Upper lobe of left lung (tissue), 6 donors: ENCODE measurements at regions not wholly inside any gene's neighbourhood (a gene's known extent, or its start where the extent isn't known, plus 50 kb on each side); places are given as distances from the start of the nearest gene placed in this dataset.

Experiments
- ATAC-seq, 2 donors: fragments of 200-7000 bp; cut with Tn5 transposase; one replicate each; pipeline ENCODE4 v1.9.1; 2022; ENCODE audit warnings: mild to moderate bottlenecking in 2 of 2, moderate library complexity in 2 of 2; ENCODE audit not compliant: low FRiP score in 2 of 2
- DNase-seq, 2 donors: peaks; one replicate each; pipeline ENCODE4 v3.0.0-alpha.2; 2019 to 2020
- H3K27ac ChIP-seq, 4 donors: fragments of 200-600 bp; sonication (generic); one replicate each; pipeline ENCODE4 v1.5.1; 2016 to 2019
- H3K27me3 ChIP-seq, 4 donors: fragments of 200-600 bp; sonication (generic); one replicate each; pipeline ENCODE4 v1.5.1; 2017 to 2019
- H3K36me3 ChIP-seq, 4 donors: fragments of 200-600 bp; sonication (generic); one replicate each; pipeline ENCODE4 v1.5.1; 2016 to 2019
- H3K4me1 ChIP-seq, 4 donors: fragments of 200-600 bp; sonication (generic); one replicate each; pipeline ENCODE4 v1.5.1; 2018 to 2019
- H3K4me3 ChIP-seq, 4 donors: fragments of 200-600 bp; sonication (generic); one replicate each; pipeline ENCODE4 v1.5.1; 2017 to 2019; ENCODE audit warnings: mild to moderate bottlenecking in 2 of 4, moderate library complexity in 1 of 4
- H3K9me3 ChIP-seq, 4 donors: fragments of 200-600 bp; sonication (generic); one replicate each; pipeline ENCODE4 v1.5.1; 2018 to 2019
- EP300 ChIP-seq, 4 donors: sonication (generic); formaldehyde crosslinking; IDR thresholded peaks; one replicate each; pipeline ENCODE4 v1.5.1; 2017; ENCODE audit warnings: antibody characterized with exemption in 4 of 4, control low read depth in 2 of 4
- POLR2A ChIP-seq, 4 donors: fragments of 450-650 bp; IDR thresholded peaks; one replicate each; pipeline ENCODE4 v1.5.1; 2016 to 2017; ENCODE audit warnings: antibody characterized with exemption in 4 of 4, mild to moderate bottlenecking in 2 of 4
- POLR2AphosphoS5 ChIP-seq, 2 donors: sonication (generic); formaldehyde crosslinking; IDR thresholded peaks; one replicate each; pipeline ENCODE4 v1.5.1; 2017; ENCODE audit warnings: antibody characterized with exemption in 2 of 2
- WGBS, 2 donors: methylation state at CpG; one replicate each; pipeline ENCODE4 v1.1.5; 2017 to 2018; 5-methylcytosine and 5-hydroxymethylcytosine counted together
- TF ChIP-seq, protein P1 (sequence below), 6 experiments: fragments of 450-650 bp in 4 of 6; fragments of 200-600 bp in 2 of 6; sonication (generic) in 2 of 6; IDR thresholded peaks; one replicate each; pipeline ENCODE4 v1.5.1; 2016 to 2019; ENCODE audit warnings: antibody characterized with exemption in 6 of 6
- donor health status: DM: no; HTN: no; CAD: no; lungs with moderate emphysema.
- donor health status: DM: no; HTN: yes; CAD: no; lungs with severe emphysema.

DNA sequence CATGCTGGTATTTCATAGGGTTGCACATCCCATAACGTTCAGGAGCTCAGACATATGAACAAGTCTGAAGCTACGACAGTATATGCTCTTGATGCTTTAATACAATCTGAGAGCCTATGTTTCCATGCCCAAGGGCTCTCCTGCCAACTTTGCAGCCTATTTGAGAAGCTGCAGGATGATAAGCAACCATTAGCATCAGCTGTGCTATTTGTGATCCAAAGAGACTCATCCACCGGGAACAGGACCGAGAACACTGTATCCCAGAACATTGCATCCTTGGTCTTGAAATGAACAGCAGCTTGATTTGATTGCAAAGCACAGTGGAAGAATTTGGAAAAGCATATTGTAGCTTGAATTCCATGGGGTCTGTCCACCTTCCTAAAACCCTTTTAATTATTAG, 156.2 kb upstream of the PTER start:
- H3K27me3 ChIP-seq, result no peaks in the 10 kb centered on the region
- H3K27ac ChIP-seq, result no peak overlapping the region
- no peaks in the 10 kb centered on the region for H3K4me1 ChIP-seq
- WGBS, 2 donors, result 83 to 92% methylated on average over 4 of the region's 4 CpGs
- H3K4me3 ChIP-seq, result no peak overlapping the region
- DNase-seq (no peak), ATAC-seq (no peak)
- H3K36me3 ChIP-seq, result no peaks in the 10 kb centered on the region
- H3K9me3 ChIP-seq, result no peaks in the 10 kb centered on the region
- TF ChIP-seq POLR2A (IDR thresholded peaks at IDR 0.05) (no peak), EP300 (IDR thresholded peaks at IDR 0.05) (no peak), POLR2AphosphoS5 (IDR thresholded peaks at IDR 0.05) (no peak)
- TF ChIP-seq, protein P1, sequence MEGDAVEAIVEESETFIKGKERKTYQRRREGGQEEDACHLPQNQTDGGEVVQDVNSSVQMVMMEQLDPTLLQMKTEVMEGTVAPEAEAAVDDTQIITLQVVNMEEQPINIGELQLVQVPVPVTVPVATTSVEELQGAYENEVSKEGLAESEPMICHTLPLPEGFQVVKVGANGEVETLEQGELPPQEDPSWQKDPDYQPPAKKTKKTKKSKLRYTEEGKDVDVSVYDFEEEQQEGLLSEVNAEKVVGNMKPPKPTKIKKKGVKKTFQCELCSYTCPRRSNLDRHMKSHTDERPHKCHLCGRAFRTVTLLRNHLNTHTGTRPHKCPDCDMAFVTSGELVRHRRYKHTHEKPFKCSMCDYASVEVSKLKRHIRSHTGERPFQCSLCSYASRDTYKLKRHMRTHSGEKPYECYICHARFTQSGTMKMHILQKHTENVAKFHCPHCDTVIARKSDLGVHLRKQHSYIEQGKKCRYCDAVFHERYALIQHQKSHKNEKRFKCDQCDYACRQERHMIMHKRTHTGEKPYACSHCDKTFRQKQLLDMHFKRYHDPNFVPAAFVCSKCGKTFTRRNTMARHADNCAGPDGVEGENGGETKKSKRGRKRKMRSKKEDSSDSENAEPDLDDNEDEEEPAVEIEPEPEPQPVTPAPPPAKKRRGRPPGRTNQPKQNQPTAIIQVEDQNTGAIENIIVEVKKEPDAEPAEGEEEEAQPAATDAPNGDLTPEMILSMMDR (IDR thresholded peaks at IDR 0.05), result no peak

DNA sequence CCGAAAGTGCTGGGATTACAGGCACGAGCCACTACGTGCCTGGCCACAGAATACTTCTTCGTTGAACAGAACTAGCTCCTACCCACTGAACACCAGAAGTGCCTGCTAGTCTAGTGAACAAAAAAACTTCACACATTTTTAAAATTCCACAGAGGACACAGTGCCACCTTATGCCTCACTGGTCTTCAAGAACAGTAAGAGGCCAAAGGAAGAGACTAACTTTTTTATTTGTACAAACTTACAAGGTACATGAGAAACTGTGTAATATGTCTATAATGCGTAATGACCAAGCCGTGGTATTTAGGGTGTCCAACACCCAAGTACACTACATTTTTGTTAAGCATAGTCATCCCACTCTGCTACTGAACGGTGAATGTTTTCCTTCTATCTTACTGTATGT, 144.4 kb upstream of the PTER start:
- Histone ChIP-seq H3K4me1 (no peaks in the 10 kb centered on the region), H3K27ac (no peak overlapping the region), H3K4me3 (no peak overlapping the region), H3K27me3 (no peaks in the 10 kb centered on the region), H3K36me3 (no peaks in the 10 kb centered on the region), H3K9me3 (no peaks in the 10 kb centered on the region)
- TF ChIP-seq POLR2A (IDR thresholded peaks at IDR 0.05) (no peak), EP300 (IDR thresholded peaks at IDR 0.05) (no peak), POLR2AphosphoS5 (IDR thresholded peaks at IDR 0.05) (no peak)
- TF ChIP-seq, protein P1 (IDR thresholded peaks at IDR 0.05), result no peak
- DNase-seq (no peak), ATAC-seq (no peak)
- 73 to 85% methylated on average over 7 of the region's 7 CpGs for WGBS, 2 donors

DNA sequence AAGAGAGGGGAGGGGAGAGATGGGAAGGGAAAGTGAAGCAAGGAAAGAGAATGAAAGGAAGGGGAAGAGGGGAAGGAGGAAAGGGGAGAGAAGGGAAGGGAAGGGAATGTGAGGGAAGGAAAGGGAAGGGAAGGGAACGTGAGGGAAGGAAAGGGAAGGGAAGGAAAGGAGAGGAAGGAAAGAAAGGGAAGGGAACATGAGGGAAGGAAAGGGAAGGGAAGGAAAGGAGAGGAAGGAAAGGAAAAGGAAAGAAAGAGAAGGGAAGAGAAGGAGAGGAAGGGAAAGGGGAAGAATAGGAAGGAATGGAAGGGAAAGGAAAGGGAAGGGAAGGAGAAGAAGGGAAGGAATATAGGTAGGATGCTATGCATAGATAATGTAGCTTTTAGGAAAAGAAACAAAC, 139.7 kb upstream of the PTER start:
- Histone ChIP-seq H3K9me3 (no peaks in the 10 kb centered on the region), H3K4me3 (no peak overlapping the region), H3K27me3 (no peaks in the 10 kb centered on the region), H3K4me1 (no peaks in the 10 kb centered on the region), H3K27ac (no peak overlapping the region), H3K36me3 (no peaks in the 10 kb centered on the region)
- no peak for DNase-seq
- WGBS, 2 donors, result 53 to 55% methylated on average over 1 of the region's 1 CpG
- no peak for ATAC-seq
- no peak for TF ChIP-seq EP300 (IDR thresholded peaks at IDR 0.05)
- TF ChIP-seq POLR2A (IDR thresholded peaks at IDR 0.05), result no peak
- TF ChIP-seq, protein P1 (IDR thresholded peaks at IDR 0.05), result no peak
- no peak for TF ChIP-seq POLR2AphosphoS5 (IDR thresholded peaks at IDR 0.05)

DNA sequence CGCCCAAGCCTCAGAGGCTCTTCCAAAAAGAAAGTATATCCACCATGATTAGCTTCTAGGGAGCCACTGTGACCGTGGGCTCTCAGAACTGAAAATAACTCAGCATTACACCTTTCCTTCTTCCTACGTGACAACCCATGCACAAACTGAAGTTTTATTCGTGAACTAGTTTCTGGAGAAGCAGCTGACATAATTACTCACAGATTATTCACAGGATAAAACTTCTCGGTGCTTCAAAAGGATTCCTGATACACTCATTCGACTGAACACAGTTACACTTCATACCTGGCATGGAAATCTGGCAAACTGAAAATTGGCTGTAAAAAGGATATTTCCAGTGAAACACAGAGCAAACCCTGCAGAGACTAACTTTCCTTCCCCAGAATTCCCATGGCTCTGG, 139.2 kb upstream of the PTER start:
- WGBS, 2 donors, result 68 to 71% methylated on average over 6 of the region's 6 CpGs
- H3K27ac ChIP-seq, result no peak overlapping the region
- TF ChIP-seq, protein P1 (IDR thresholded peaks at IDR 0.05), result no peak
- no peak for TF ChIP-seq POLR2AphosphoS5 (IDR thresholded peaks at IDR 0.05)
- TF ChIP-seq POLR2A (IDR thresholded peaks at IDR 0.05), result no peak
- no peak for TF ChIP-seq EP300 (IDR thresholded peaks at IDR 0.05)
- no peaks in the 10 kb centered on the region for H3K27me3 ChIP-seq
- H3K4me3 ChIP-seq, result no peak overlapping the region
- ATAC-seq (no peak), DNase-seq (no peak)
- no peaks in the 10 kb centered on the region for H3K9me3 ChIP-seq
- H3K4me1 ChIP-seq, result no peaks in the 10 kb centered on the region
- no peaks in the 10 kb centered on the region for H3K36me3 ChIP-seq

DNA sequence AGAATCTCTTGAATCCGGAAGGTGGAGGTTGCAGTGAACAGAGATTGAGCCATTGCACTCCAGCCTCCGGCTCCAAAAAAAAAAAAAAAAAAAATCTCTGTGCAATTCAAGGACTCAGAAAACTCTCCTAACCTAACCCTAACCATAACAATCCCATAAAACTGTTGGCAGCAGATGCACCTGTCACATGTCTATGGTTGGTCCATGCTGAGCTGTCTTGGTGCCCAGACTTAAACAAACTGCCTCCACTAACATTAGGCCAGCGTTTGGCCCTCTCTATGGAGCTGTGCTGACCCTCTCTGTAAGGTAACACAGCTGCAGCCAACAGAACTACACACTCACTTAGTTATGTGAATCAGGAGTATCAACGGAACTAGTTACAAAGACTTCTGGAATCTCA, 132.5 kb upstream of the PTER start:
- Histone ChIP-seq H3K4me1 (no peaks in the 10 kb centered on the region), H3K9me3 (no peaks in the 10 kb centered on the region), H3K27me3 (no peaks in the 10 kb centered on the region), H3K27ac (no peak overlapping the region), H3K4me3 (no peak overlapping the region), H3K36me3 (no peaks in the 10 kb centered on the region)
- ATAC-seq (no peak), DNase-seq (no peak)
- 69 to 85% methylated on average over 4 of the region's 4 CpGs for WGBS, 2 donors
- no peak for TF ChIP-seq EP300 (IDR thresholded peaks at IDR 0.05)
- no peak for TF ChIP-seq POLR2A (IDR thresholded peaks at IDR 0.05)
- no peak for TF ChIP-seq POLR2AphosphoS5 (IDR thresholded peaks at IDR 0.05)
- TF ChIP-seq, protein P1 (IDR thresholded peaks at IDR 0.05), result no peak
